GM23338 (cell line): ENCODE measurements at regions not wholly inside any gene's neighbourhood (a gene's known extent, or its start where the extent isn't known, plus 50 kb on each side); places are given as distances from the start of the nearest gene placed in this dataset.
A peak's percentile ranks its signal among the peaks of the same experiment; 100 is the strongest.

Experiments
- ATAC-seq: fragments of 200-7000 bp; cut with Tn5 transposase; 3 replicates; pipeline ENCODE4 v1.9.1; 2020
- DNase-seq: peaks from one replicate; pipeline ENCODE4 v3.0.0-alpha.2; 2015; ENCODE audit warnings: low spot score
- H2AFZ ChIP-seq: fragments of 200-600 bp; sonication (generic); 2 replicates; pipeline ENCODE4 v1.8.0; 2016; ENCODE audit warnings: antibody characterized with exemption, mild to moderate bottlenecking, moderate library complexity
- H3F3A ChIP-seq: fragments of 200-600 bp; sonication (generic); replicated peaks from 2 replicates; pipeline ENCODE4 v1.8.0; 2017; ENCODE audit warnings: antibody characterized with exemption, mixed run types, low read depth
- H3K27ac ChIP-seq: fragments of 200-600 bp; sonication (generic); 2 replicates; pipeline ENCODE4 v1.6.1; 2016; ENCODE audit warnings: low read depth
- H3K27me3 ChIP-seq: fragments of 200-600 bp; sonication (generic); 2 replicates; pipeline ENCODE4 v1.8.0; 2016; ENCODE audit warnings: mild to moderate bottlenecking, mixed run types, moderate library complexity; ENCODE audit not compliant: insufficient read depth
- H3K36me3 ChIP-seq: fragments of 200-600 bp; sonication (generic); 2 replicates; pipeline ENCODE4 v1.8.0; 2016; ENCODE audit warnings: mild to moderate bottlenecking; ENCODE audit not compliant: insufficient read depth
- H3K4me1 ChIP-seq: fragments of 200-600 bp; sonication (generic); 2 replicates; pipeline ENCODE4 v1.8.0; 2016; ENCODE audit warnings: mild to moderate bottlenecking, moderate library complexity; ENCODE audit not compliant: insufficient read depth
- H3K4me2 ChIP-seq: fragments of 200-600 bp; sonication (generic); 2 replicates; pipeline ENCODE4 v1.7.1; 2017; ENCODE audit warnings: mixed run types
- H3K4me3 ChIP-seq: fragments of 200-600 bp; sonication (generic); 2 replicates; pipeline ENCODE4 v1.6.1; 2016; ENCODE audit warnings: mixed run types
- H3K79me2 ChIP-seq: fragments of 200-600 bp; sonication (generic); replicated peaks from 2 replicates; pipeline ENCODE4 v1.8.0; 2017; ENCODE audit warnings: mild to moderate bottlenecking; ENCODE audit not compliant: insufficient read depth
- H3K9me2 ChIP-seq: fragments of 200-600 bp; sonication (generic); 2 replicates; pipeline ENCODE4 v1.8.0; 2017; ENCODE audit not compliant: insufficient read depth
- H4K20me1 ChIP-seq: fragments of 200-600 bp; sonication (generic); replicated peaks from 2 replicates; pipeline ENCODE4 v1.8.0; 2017; ENCODE audit warnings: mild to moderate bottlenecking; ENCODE audit not compliant: insufficient read depth
- H3K27ac Mint-ChIP-seq: 2 replicates; pipeline ENCODE4 v1.8.0; 2020; ENCODE audit warnings: inconsistent platforms, mild to moderate bottlenecking, moderate library complexity, mixed read lengths
- H3K27me3 Mint-ChIP-seq: 3 replicates; pipeline ENCODE4 v1.8.0; 2022; ENCODE audit warnings: low read depth, mild to moderate bottlenecking, moderate library complexity, mixed read lengths, inconsistent platforms; ENCODE audit not compliant: insufficient read depth, poor library complexity
- H3K36me3 Mint-ChIP-seq: 3 replicates; pipeline ENCODE4 v1.8.0; 2021; ENCODE audit warnings: low read depth, mild to moderate bottlenecking, inconsistent platforms, moderate library complexity, mixed read lengths
- H3K4me1 Mint-ChIP-seq: 3 replicates; pipeline ENCODE4 v1.8.0; 2020; ENCODE audit warnings: mild to moderate bottlenecking, inconsistent platforms, mixed read lengths
- H3K4me3 Mint-ChIP-seq: 3 replicates; pipeline ENCODE4 v1.8.0; 2021; ENCODE audit warnings: moderate library complexity, mild to moderate bottlenecking, inconsistent platforms, mixed read lengths
- H3K9me3 Mint-ChIP-seq: 3 replicates; pipeline ENCODE4 v1.8.0; 2020; ENCODE audit warnings: moderate library complexity, mild to moderate bottlenecking, inconsistent platforms, mixed read lengths
- CREB1 ChIP-seq: fragments of 250-450 bp; sonication (Bioruptor Pico); IDR thresholded peaks from 2 replicates; pipeline ENCODE4 v1.5.0; 2020; ENCODE audit warnings: low read depth, mild to moderate bottlenecking, moderate library complexity
- CTCF ChIP-seq, 2 experiments: fragments of 200-600 bp in 1 of 2; sonication (generic) in 1 of 2; conservative IDR thresholded peaks; 2 replicates each; pipeline versions ENCODE4 v1.5.1 to v1.6.1; 2016 to 2017; ENCODE audit warnings: antibody characterized with exemption in 2 of 2, low read depth in 2 of 2, mild to moderate bottlenecking in 2 of 2, moderate library complexity in 1 of 2
- ETS1 ChIP-seq: IDR thresholded peaks from 2 replicates; pipeline ENCODE4 v1.6.1; 2016; ENCODE audit warnings: antibody characterized with exemption
- EZH2 ChIP-seq: fragments of 200-600 bp; sonication (generic); IDR thresholded peaks from one replicate; pipeline ENCODE4 v1.8.0; 2017; ENCODE audit warnings: antibody characterized with exemption, mild to moderate bottlenecking, low read depth; ENCODE audit not compliant: unreplicated experiment
- EZH2phosphoT487 ChIP-seq: fragments of 200-600 bp; sonication (generic); IDR thresholded peaks from one replicate; pipeline ENCODE4 v1.8.1; 2018; ENCODE audit warnings: antibody characterized with exemption; ENCODE audit not compliant: unreplicated experiment
- JUNB ChIP-seq: IDR thresholded peaks from one replicate; pipeline ENCODE4 v1.6.1; 2016; ENCODE audit warnings: antibody characterized with exemption; ENCODE audit not compliant: unreplicated experiment
- NANOG ChIP-seq: IDR thresholded peaks from 2 replicates; pipeline ENCODE4 v1.6.1; 2016; ENCODE audit warnings: antibody characterized with exemption, borderline replicate concordance
- POLR2AphosphoS5 ChIP-seq: IDR thresholded peaks from 2 replicates; pipeline ENCODE4 v1.6.1; 2016; ENCODE audit warnings: antibody characterized with exemption, low read depth
- STAT1 ChIP-seq: IDR thresholded peaks from one replicate; pipeline ENCODE4 v1.6.1; 2016; ENCODE audit warnings: antibody characterized with exemption; ENCODE audit not compliant: unreplicated experiment
- ZNF114 ChIP-seq: fragments of 250-450 bp; sonication (Bioruptor Pico); IDR thresholded peaks from 2 replicates; pipeline ENCODE4 v1.5.0; 2020; ENCODE audit warnings: mild to moderate bottlenecking, moderate library complexity
- ZNF331 ChIP-seq: fragments of 250-450 bp; sonication (Bioruptor Pico); IDR thresholded peaks from 2 replicates; pipeline ENCODE4 v1.5.0; 2020; ENCODE audit warnings: low read depth, mild to moderate bottlenecking, moderate library complexity
- ZNF462 ChIP-seq: fragments of 250-450 bp; sonication (Bioruptor Pico); IDR thresholded peaks from 2 replicates; pipeline ENCODE4 v1.5.0; 2020; ENCODE audit warnings: mild to moderate bottlenecking, moderate library complexity
- TF ChIP-seq, protein P1 (sequence below): IDR thresholded peaks from one replicate; pipeline ENCODE4 v1.6.1; 2018; ENCODE audit warnings: antibody characterized with exemption; ENCODE audit not compliant: unreplicated experiment

DNA sequence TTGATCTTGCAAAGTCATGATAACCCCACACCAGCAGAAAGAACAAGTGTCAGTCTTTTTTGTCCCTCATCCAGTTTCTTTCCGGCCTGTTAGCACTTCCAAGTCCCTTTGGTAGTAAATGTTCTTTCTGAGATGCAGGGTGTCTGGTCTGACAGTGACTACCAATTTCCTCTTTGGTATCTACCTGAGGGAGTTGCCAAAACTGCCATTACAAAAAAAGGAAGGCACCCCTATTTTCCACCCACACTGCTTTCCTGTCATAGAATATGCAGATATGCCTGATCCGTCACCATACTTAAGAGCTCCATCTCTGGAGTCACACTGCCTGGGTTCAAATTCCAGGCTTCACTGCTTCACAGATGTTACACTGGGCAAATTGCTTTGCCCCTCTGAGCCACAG is 72.4 kb downstream of the ZNF281 start:
- Mint-ChIP-seq H3K36me3 (0 out of 3 replicates have a peak, but pooled peaks cover 2% of the 10 kb centered on the region), H3K27ac (peak overlapping the region; percentile 88), H3K27me3 (no peaks in the 10 kb centered on the region), H3K4me3 (no peak overlapping the region), H3K9me3 (no peaks in the 10 kb centered on the region; the same call in 2 of the 3 replicates), H3K4me1 (peaks cover 36% of the 10 kb centered on the region)
- ATAC-seq (0 out of 3 replicates have a peak, but pooled peaks have one; percentile 39), DNase-seq (no peak)
- TF ChIP-seq CTCF (conservative IDR thresholded peaks at IDR 0.05; ENCODE audit: low read depth in 2 of 2) (no peak), EZH2 (no peak), ZNF462 (no peak), ZNF331 (CRISPR knock-in tag) (no peak), NANOG (no peak), CREB1 (no peak), ZNF114 (no peak), ETS1 (no peak), EZH2phosphoT487 (no peak), POLR2AphosphoS5 (no peak), JUNB (no peak), STAT1 (no peak)
- TF ChIP-seq, protein P1, sequence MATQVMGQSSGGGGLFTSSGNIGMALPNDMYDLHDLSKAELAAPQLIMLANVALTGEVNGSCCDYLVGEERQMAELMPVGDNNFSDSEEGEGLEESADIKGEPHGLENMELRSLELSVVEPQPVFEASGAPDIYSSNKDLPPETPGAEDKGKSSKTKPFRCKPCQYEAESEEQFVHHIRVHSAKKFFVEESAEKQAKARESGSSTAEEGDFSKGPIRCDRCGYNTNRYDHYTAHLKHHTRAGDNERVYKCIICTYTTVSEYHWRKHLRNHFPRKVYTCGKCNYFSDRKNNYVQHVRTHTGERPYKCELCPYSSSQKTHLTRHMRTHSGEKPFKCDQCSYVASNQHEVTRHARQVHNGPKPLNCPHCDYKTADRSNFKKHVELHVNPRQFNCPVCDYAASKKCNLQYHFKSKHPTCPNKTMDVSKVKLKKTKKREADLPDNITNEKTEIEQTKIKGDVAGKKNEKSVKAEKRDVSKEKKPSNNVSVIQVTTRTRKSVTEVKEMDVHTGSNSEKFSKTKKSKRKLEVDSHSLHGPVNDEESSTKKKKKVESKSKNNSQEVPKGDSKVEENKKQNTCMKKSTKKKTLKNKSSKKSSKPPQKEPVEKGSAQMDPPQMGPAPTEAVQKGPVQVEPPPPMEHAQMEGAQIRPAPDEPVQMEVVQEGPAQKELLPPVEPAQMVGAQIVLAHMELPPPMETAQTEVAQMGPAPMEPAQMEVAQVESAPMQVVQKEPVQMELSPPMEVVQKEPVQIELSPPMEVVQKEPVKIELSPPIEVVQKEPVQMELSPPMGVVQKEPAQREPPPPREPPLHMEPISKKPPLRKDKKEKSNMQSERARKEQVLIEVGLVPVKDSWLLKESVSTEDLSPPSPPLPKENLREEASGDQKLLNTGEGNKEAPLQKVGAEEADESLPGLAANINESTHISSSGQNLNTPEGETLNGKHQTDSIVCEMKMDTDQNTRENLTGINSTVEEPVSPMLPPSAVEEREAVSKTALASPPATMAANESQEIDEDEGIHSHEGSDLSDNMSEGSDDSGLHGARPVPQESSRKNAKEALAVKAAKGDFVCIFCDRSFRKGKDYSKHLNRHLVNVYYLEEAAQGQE = no peak
- Histone ChIP-seq H2AFZ (no peak overlapping the region), H3K9me2 (no peaks in the 10 kb centered on the region), H3K79me2 (no peaks in the 10 kb centered on the region), H3K27me3 (no peaks in the 10 kb centered on the region), H3K4me2 (no peak overlapping the region), H3K4me3 (no peak overlapping the region), H3K27ac (peak overlapping the region; percentile 53; the same call in 1 of the 2 replicates), H3F3A (0 out of 2 replicates have a peak, but pooled peaks cover 6% of the 10 kb centered on the region), H4K20me1 (no peaks in the 10 kb centered on the region), H3K4me1 (peaks cover 30% of the 10 kb centered on the region), H3K36me3 (no peaks in the 10 kb centered on the region)
